ENCODE measurements at regions not wholly inside any gene's neighbourhood (a gene's known extent, or its start where the extent isn't known, plus 50 kb on each side); places are given as distances from the start of the nearest gene placed in this dataset.

DNA sequence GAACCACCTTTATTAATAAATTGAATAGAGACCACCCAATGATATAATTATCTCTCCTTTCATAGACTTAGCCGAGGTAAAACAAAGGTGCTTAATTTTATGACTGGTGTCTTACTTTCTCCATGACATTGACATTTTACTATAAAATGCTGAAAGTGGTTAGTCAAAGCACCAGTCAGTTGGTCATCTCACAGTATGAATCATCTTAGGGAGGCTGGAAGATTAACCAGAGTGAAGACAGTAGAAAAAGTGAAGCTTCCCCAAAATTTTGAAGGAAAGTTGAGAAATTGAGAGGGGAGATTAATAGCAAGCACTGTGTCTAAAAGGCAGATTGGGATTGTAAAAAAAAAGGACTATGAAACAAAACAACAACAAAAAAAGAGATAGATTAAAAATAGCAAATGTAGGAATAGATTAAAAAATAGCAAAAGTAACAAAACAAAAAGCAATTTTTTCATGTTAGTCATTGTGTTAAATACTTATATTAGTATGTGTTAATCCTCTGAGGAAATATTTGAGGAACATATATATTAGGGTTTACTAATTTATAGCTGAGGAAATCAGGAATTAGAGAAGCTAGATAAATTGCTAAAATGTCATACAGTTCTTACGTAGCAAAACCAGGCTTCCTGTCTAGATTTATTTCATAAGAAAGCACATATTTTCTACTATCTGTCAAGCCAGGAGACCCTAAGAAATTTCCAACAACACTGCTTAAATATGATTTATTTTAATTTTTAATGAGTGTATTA lies 557.3 kb upstream of the ANO5 start:
- TF ChIP-seq CTCF (IDR thresholded peaks at IDR 0.05 in 4 of 5, conservative IDR thresholded peaks at IDR 0.05 in 1 of 5) (no peak), POLR2A (IDR thresholded peaks at IDR 0.05) (no peak)

Data from gastrocnemius medialis (tissue), 4 donors.